ENCODE measurements at regions not wholly inside any gene's neighbourhood (a gene's known extent, or its start where the extent isn't known, plus 50 kb on each side); places are given as distances from the start of the nearest gene placed in this dataset.

DNA sequence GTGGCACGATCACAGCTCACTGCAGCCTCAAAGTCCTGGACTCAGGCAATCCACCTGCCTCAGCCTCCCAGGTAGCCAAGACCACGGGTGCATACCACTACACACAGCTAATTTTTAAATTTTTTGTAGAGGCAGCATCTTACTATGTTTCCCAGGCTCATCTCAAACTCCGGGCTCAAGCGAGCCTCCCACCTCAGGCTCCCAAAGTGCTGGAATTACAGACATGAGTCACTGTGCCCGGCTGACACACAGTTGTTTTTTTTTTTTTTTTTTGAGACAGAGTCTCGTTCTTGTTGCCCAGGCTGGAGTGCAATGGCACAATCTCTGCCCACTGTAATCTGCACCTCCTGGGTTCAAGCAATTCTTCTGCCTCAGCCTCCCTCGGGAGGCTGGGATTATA, 70.1 kb upstream of the CNOT6 start:
- no peak for ATAC-seq (ENCODE audit: low read depth)
- Histone ChIP-seq H3K27ac (ENCODE audit: poor library complexity, severe bottlenecking) (no peak overlapping the region), H3K4me3 (ENCODE audit: severe bottlenecking) (no peak overlapping the region), H3K36me3 (ENCODE audit: low read depth) (no peaks in the 10 kb centered on the region), H3K9me3 (ENCODE audit: severe bottlenecking) (no peaks in the 10 kb centered on the region), H3K4me1 (ENCODE audit: insufficient read depth, poor library complexity, severe bottlenecking) (no peaks in the 10 kb centered on the region), H3K27me3 (ENCODE audit: insufficient read depth, poor library complexity, severe bottlenecking) (no peaks in the 10 kb centered on the region)
- DNase-seq (ENCODE audit: low spot score): no peak
- TF ChIP-seq, protein P1, sequence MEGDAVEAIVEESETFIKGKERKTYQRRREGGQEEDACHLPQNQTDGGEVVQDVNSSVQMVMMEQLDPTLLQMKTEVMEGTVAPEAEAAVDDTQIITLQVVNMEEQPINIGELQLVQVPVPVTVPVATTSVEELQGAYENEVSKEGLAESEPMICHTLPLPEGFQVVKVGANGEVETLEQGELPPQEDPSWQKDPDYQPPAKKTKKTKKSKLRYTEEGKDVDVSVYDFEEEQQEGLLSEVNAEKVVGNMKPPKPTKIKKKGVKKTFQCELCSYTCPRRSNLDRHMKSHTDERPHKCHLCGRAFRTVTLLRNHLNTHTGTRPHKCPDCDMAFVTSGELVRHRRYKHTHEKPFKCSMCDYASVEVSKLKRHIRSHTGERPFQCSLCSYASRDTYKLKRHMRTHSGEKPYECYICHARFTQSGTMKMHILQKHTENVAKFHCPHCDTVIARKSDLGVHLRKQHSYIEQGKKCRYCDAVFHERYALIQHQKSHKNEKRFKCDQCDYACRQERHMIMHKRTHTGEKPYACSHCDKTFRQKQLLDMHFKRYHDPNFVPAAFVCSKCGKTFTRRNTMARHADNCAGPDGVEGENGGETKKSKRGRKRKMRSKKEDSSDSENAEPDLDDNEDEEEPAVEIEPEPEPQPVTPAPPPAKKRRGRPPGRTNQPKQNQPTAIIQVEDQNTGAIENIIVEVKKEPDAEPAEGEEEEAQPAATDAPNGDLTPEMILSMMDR (IDR thresholded peaks at IDR 0.05; ENCODE audit: poor library complexity, severe bottlenecking): no peak

DNA sequence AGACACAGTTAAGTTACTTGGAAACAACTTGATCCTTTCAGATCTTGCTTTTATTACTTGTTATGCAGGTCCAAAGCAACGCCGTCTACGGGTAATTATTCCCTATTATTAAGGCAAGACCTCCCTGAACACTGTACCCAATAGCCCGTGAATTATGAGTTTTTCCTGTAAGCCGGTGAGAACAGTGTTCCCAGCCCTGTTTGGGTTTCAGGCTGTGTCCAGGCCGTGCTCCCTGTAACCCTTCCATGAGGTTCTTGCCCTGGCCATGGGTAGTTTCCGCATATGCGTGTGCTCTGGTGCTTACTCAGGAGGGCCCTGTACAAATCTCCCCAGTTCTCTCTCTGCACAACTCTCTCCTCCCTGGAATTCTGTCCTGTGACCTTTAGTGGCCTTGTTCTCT, 65.6 kb upstream of the CNOT6 start:
- TF ChIP-seq, protein P1 (IDR thresholded peaks at IDR 0.05; ENCODE audit: poor library complexity, severe bottlenecking): no peak
- H3K4me3 ChIP-seq (ENCODE audit: severe bottlenecking): no peak overlapping the region
- no peak for ATAC-seq (ENCODE audit: low read depth)
- H3K4me1 ChIP-seq (ENCODE audit: insufficient read depth, poor library complexity, severe bottlenecking): no peaks in the 10 kb centered on the region
- no peak for DNase-seq (ENCODE audit: low spot score)
- no peaks in the 10 kb centered on the region for H3K36me3 ChIP-seq (ENCODE audit: low read depth)
- H3K27me3 ChIP-seq (ENCODE audit: insufficient read depth, poor library complexity, severe bottlenecking): no peaks in the 10 kb centered on the region
- H3K27ac ChIP-seq (ENCODE audit: poor library complexity, severe bottlenecking): no peak overlapping the region
- no peaks in the 10 kb centered on the region for H3K9me3 ChIP-seq (ENCODE audit: severe bottlenecking)

DNA sequence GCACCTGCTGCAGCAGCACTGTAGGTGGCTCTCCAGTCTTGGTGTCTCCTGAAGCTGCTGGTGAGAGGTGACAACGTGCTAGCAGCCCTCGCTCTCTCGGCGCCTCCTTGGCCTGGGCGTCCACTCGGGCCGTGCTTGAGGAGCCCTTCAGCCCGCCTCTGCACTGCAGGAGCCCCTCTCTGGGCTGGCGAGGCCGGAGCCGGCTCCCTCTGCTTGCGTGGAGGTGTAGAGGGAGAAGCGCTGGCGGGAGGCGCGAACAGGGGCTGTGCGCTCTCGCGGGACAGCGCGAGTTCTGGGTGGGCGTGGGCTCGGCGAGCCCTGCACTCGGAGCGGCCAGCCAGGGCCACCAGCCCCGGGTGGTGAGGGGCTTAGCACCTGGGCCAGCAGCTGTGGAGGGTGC, 62.2 kb upstream of the CNOT6 start:
- DNase-seq (ENCODE audit: low spot score) (no peak), ATAC-seq (ENCODE audit: low read depth) (no peak)
- no peaks in the 10 kb centered on the region for H3K36me3 ChIP-seq (ENCODE audit: low read depth)
- TF ChIP-seq, protein P1 (IDR thresholded peaks at IDR 0.05; ENCODE audit: poor library complexity, severe bottlenecking): no peak
- no peak overlapping the region for H3K4me3 ChIP-seq (ENCODE audit: severe bottlenecking)
- no peaks in the 10 kb centered on the region for H3K27me3 ChIP-seq (ENCODE audit: insufficient read depth, poor library complexity, severe bottlenecking)
- no peaks in the 10 kb centered on the region for H3K4me1 ChIP-seq (ENCODE audit: insufficient read depth, poor library complexity, severe bottlenecking)
- H3K9me3 ChIP-seq (ENCODE audit: severe bottlenecking): no peaks in the 10 kb centered on the region
- no peak overlapping the region for H3K27ac ChIP-seq (ENCODE audit: poor library complexity, severe bottlenecking)

DNA sequence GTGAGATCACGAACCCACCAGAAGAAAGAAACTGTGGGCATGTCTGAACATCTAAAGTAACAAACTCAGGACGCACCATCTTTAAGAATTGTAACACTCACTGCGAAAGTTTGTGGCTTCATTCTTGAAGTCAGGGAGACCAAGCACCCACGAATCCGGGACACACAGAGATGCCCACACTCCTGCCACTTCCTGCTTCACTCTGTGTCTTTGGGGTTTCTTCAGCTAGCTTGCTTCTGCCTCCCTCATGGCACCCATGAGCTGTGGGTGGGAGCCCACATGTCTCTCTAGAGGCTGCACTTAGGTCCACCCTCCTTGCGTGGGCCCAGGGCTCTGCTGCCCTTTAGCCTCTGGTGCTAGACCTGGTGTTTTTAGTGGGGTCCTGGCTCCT, 61.2 kb upstream of the CNOT6 start:
- Histone ChIP-seq H3K9me3 (ENCODE audit: severe bottlenecking) (no peaks in the 10 kb centered on the region), H3K36me3 (ENCODE audit: low read depth) (no peaks in the 10 kb centered on the region), H3K4me1 (ENCODE audit: insufficient read depth, poor library complexity, severe bottlenecking) (no peaks in the 10 kb centered on the region), H3K27ac (ENCODE audit: poor library complexity, severe bottlenecking) (no peak overlapping the region), H3K27me3 (ENCODE audit: insufficient read depth, poor library complexity, severe bottlenecking) (no peaks in the 10 kb centered on the region), H3K4me3 (ENCODE audit: severe bottlenecking) (no peak overlapping the region)
- TF ChIP-seq, protein P1 (IDR thresholded peaks at IDR 0.05; ENCODE audit: poor library complexity, severe bottlenecking): no peak
- no peak for ATAC-seq (ENCODE audit: low read depth)
- no peak for DNase-seq (ENCODE audit: low spot score)

DNA sequence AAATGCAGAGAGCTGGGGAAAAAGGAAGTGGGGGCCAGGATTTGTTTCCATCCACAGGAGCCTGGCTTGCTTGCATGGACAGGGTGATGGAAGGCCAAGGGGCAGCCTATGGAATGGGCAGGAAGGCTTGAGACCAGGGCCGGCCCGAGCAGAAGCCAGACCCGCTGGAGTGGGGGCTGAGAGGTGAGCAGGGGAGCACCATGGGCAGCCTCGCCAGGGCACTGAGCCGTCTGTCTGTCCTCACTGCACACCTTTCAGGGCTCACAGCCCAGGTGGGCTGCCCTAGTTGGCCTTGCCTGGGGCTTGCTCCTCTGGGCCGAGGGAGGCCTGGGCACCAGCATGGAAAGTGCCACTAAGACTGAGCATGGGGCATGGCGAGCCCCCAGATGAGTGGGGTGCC, 58.6 kb upstream of the CNOT6 start:
- ATAC-seq (ENCODE audit: low read depth) (no peak), DNase-seq (ENCODE audit: low spot score) (no peak)
- Histone ChIP-seq H3K9me3 (ENCODE audit: severe bottlenecking) (no peaks in the 10 kb centered on the region), H3K4me3 (ENCODE audit: severe bottlenecking) (no peak overlapping the region), H3K4me1 (ENCODE audit: insufficient read depth, poor library complexity, severe bottlenecking) (no peaks in the 10 kb centered on the region), H3K27ac (ENCODE audit: poor library complexity, severe bottlenecking) (no peak overlapping the region), H3K36me3 (ENCODE audit: low read depth) (no peaks in the 10 kb centered on the region), H3K27me3 (ENCODE audit: insufficient read depth, poor library complexity, severe bottlenecking) (no peaks in the 10 kb centered on the region)
- TF ChIP-seq, protein P1 (IDR thresholded peaks at IDR 0.05; ENCODE audit: poor library complexity, severe bottlenecking): no peak
